ENCODE measurements at regions not wholly inside any gene's neighbourhood (a gene's known extent, or its start where the extent isn't known, plus 50 kb on each side); places are given as distances from the start of the nearest gene placed in this dataset.

GRCh38 chr7:1380821-1381580 is 78.3 kb downstream of the MICALL2 start:
- no peak for DNase-seq

GRCh38 chr7:1382553-1383397 is 76.5 kb downstream of the MICALL2 start:
- DNase-seq: no peak

GRCh38 chr7:1383398-1384112 is 75.7 kb downstream of the MICALL2 start:
- no peak for DNase-seq

GRCh38 chr7:1384113-1384415 is 75.2 kb downstream of the MICALL2 start:
- DNase-seq: no peak

All from activated CD4-positive, alpha-beta T cell treated with anti-CD3 and anti-CD28 coated beads for 48 hours (primary cell).